Activated CD8-positive, alpha-beta T cell treated with anti-CD3 and anti-CD28 coated beads for 36 hours (primary cell): ENCODE measurements at regions not wholly inside any gene's neighbourhood (a gene's known extent, or its start where the extent isn't known, plus 50 kb on each side); places are given as distances from the start of the nearest gene placed in this dataset.

Source experiments
- ATAC-seq: fragments of 200-7000 bp; cut with Tn5 transposase; one replicate; pipeline ENCODE4 v1.10.0; 2021; ENCODE audit warnings: mild to moderate bottlenecking, moderate library complexity
- CTCF ChIA-PET: fragments of 350-600 bp; sonication (Branson Sonifier 250); formaldehyde crosslinking; loops from one replicate; lab custom pipeline; 2021; ENCODE audit warnings: antibody characterized with exemption; lab: Charles Lee
- POLR2A ChIA-PET: fragments of 350-600 bp; sonication (Branson Sonifier 250); formaldehyde crosslinking; loops from one replicate; lab custom pipeline; 2021; ENCODE audit warnings: antibody characterized with exemption; lab: Charles Lee
- DNase-seq: peaks from one replicate; pipeline ENCODE4 v3.0.0-alpha.2; 2020
- H3K27ac Mint-ChIP-seq: one replicate; pipeline ENCODE4 v1.8.0; 2021; ENCODE audit warnings: mild to moderate bottlenecking, mixed read lengths
- H3K27me3 Mint-ChIP-seq: one replicate; pipeline ENCODE4 v1.8.0; 2021; ENCODE audit warnings: mixed read lengths
- H3K36me3 Mint-ChIP-seq: one replicate; pipeline ENCODE4 v1.8.0; 2021; ENCODE audit warnings: low read depth, mixed read lengths
- H3K4me1 Mint-ChIP-seq: one replicate; pipeline ENCODE4 v1.8.0; 2021; ENCODE audit warnings: low read depth, mixed read lengths
- H3K4me3 Mint-ChIP-seq: one replicate; pipeline ENCODE4 v1.8.0; 2021; ENCODE audit warnings: mild to moderate bottlenecking, moderate library complexity, mixed read lengths
- H3K9me3 Mint-ChIP-seq: one replicate; pipeline ENCODE4 v1.8.0; 2021; ENCODE audit warnings: mixed read lengths
- CTCF ChIP-seq: fragments of 200-600 bp; IDR thresholded peaks from one replicate; pipeline ENCODE4 v1.8.0; 2022; ENCODE audit warnings: antibody characterized with exemption, mild to moderate bottlenecking
- intact Hi-C: fragments of 100-400 bp; cut with micrococcal nuclease; formaldehyde crosslinking; loops from one replicate; pipeline ENCODE4 v1.10.0; 2022

GRCh38 chr14:83309833-83310232, 1776.2 kb upstream of the SEL1L start:
- POLR2A ChIA-PET, result no interaction called here
- DNase-seq, result no peak

GRCh38 chr14:83312511-83312910, 1778.9 kb upstream of the SEL1L start:
- CTCF ChIA-PET, result interaction anchor here (1.2 kb wide), 1 partner anchor 12 kb away, joined by 3 read pairs; no protein-coding TSS in a partner anchor
- intact Hi-C loops, result no loop called here
- no peak overlapping the region for H3K27ac Mint-ChIP-seq
- no peak for DNase-seq
- H3K4me1 Mint-ChIP-seq, result no peaks in the 10 kb centered on the region
- no peaks in the 10 kb centered on the region for H3K36me3 Mint-ChIP-seq
- POLR2A ChIA-PET, result no interaction called here
- ATAC-seq, result no peak
- no peaks in the 10 kb centered on the region for H3K27me3 Mint-ChIP-seq
- no peak overlapping the region for H3K4me3 Mint-ChIP-seq
- peaks cover 13% of the 10 kb centered on the region for H3K9me3 Mint-ChIP-seq
- TF ChIP-seq CTCF, result no peak

More at GRCh38 chr14:83309833-83310232, 1776.2 kb upstream of the SEL1L start:
- Mint-ChIP-seq H3K9me3 (peaks cover 13% of the 10 kb centered on the region), H3K4me1 (no peaks in the 10 kb centered on the region), H3K4me3 (no peak overlapping the region), H3K36me3 (no peaks in the 10 kb centered on the region), H3K27ac (no peak overlapping the region), H3K27me3 (no peaks in the 10 kb centered on the region)
- intact Hi-C loops, result no loop called here
- TF ChIP-seq CTCF, result no peak
- CTCF ChIA-PET, result no interaction called here
- no peak for ATAC-seq

DNA sequence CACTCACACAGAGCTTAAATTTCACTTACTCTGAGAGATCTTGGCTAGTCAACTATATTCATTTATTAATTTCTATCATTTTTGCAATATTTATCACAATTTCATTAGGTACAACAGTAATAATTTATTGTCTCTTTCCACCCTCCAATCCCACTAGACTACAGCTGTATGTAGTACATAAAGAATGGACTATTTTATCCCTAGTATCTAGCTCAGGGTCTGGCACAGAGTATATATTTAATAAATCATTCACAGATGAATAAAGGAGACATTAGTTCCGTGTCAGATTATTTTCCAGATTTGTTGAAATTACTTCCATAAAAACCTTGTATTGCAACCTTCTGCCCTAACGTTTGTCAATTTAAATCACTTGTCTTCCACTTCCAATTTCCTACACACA, 1781.1 kb upstream of the SEL1L start:
- ChIA-PET POLR2A (no interaction called here), CTCF (no interaction called here)
- Mint-ChIP-seq H3K27ac (no peak overlapping the region), H3K27me3 (no peaks in the 10 kb centered on the region), H3K4me1 (no peaks in the 10 kb centered on the region), H3K9me3 (peaks cover 12% of the 10 kb centered on the region), H3K36me3 (no peaks in the 10 kb centered on the region), H3K4me3 (no peak overlapping the region)
- ATAC-seq (no peak), DNase-seq (no peak)
- TF ChIP-seq CTCF, result no peak
- intact Hi-C loops, result no loop called here

GRCh38 chr14:83316356-83316755, 1782.7 kb upstream of the SEL1L start:
- H3K4me1 Mint-ChIP-seq, result no peaks in the 10 kb centered on the region
- no peaks in the 10 kb centered on the region for H3K27me3 Mint-ChIP-seq
- CTCF ChIA-PET, result no interaction called here
- no peak for TF ChIP-seq CTCF
- H3K27ac Mint-ChIP-seq, result no peak overlapping the region
- no peaks in the 10 kb centered on the region for H3K36me3 Mint-ChIP-seq
- DNase-seq, result no peak
- peaks cover 7% of the 10 kb centered on the region for H3K9me3 Mint-ChIP-seq
- no peak overlapping the region for H3K4me3 Mint-ChIP-seq
- ATAC-seq, result no peak
- POLR2A ChIA-PET, result no interaction called here
- intact Hi-C loops, result no loop called here

DNA sequence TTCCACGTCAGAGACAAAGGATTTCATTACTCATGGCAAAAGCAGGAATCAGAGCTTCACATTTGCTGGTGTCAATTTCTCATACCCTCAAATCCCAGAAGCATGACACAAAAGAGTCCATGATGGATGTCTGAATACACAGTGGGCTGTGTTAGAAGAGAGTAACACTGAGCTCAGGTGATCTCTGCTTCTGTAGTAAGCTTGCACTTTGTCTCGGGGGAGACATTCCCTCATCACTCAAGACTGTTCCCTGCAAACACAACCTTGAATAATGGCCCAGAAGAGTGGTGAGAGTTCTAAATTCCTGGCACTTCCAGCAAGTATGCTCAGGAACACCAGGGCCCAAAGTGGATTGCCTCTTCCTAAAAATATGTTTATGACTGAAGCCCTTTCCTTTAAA, 1787.2 kb upstream of the SEL1L start:
- Mint-ChIP-seq H3K4me3 (no peak overlapping the region), H3K27ac (no peak overlapping the region), H3K4me1 (no peaks in the 10 kb centered on the region), H3K9me3 (peaks cover 9% of the 10 kb centered on the region), H3K27me3 (no peaks in the 10 kb centered on the region), H3K36me3 (no peaks in the 10 kb centered on the region)
- intact Hi-C loops, result no loop called here
- ChIA-PET CTCF (no interaction called here), POLR2A (no interaction called here)
- ATAC-seq (no peak), DNase-seq (no peak)
- no peak for TF ChIP-seq CTCF
